Epithelial cell of esophagus (primary cell): ENCODE measurements at regions not wholly inside any gene's neighbourhood (a gene's known extent, or its start where the extent isn't known, plus 50 kb on each side); places are given as distances from the start of the nearest gene placed in this dataset.
A peak's percentile ranks its signal among the peaks of the same experiment; 100 is the strongest.

Source experiments
- DNase-seq: peaks from one replicate; pipeline ENCODE4 v3.0.0; 2010; ENCODE audit warnings: low read depth
- H3K4me3 ChIP-seq: 2 replicates; pipeline ENCODE4 v1.5.1; 2011; ENCODE audit warnings: mild to moderate bottlenecking, low read length, control low read depth
- CTCF ChIP-seq: IDR thresholded peaks from 2 replicates; pipeline ENCODE4 v1.5.1; 2011; ENCODE audit warnings: low read depth, mild to moderate bottlenecking, low read length, control low read depth, inconsistent platforms; ENCODE audit not compliant: insufficient read depth; ENCODE audit errors: missing control alignments

- TF ChIP-seq CTCF, result peak; percentile 17
- H3K4me3 ChIP-seq, result no peak overlapping the region
- peak; percentile 27 for DNase-seq
Observed at GRCh38 chrX:45843518-45843917, 642.8 kb upstream of the DIPK2B start.

GRCh38 chrX:45842926-45843315 is 642.2 kb upstream of the DIPK2B start:
- no peak for DNase-seq
- no peak overlapping the region for H3K4me3 ChIP-seq
- TF ChIP-seq CTCF, result no peak

- TF ChIP-seq CTCF, result no peak
Observed at GRCh38 chrX:45842207-45842925, 641.7 kb upstream of the DIPK2B start.

GRCh38 chrX:45840411-45840950 is 639.8 kb upstream of the DIPK2B start:
- no peak for DNase-seq

More at GRCh38 chrX:45842207-45842925, 641.7 kb upstream of the DIPK2B start:
- H3K4me3 ChIP-seq, result no peak overlapping the region
- no peak for DNase-seq

GRCh38 chrX:45830343-45830742 is 629.7 kb upstream of the DIPK2B start:
- H3K4me3 ChIP-seq, result no peak overlapping the region
- TF ChIP-seq CTCF, result no peak
- DNase-seq, result peak; percentile 21

More at GRCh38 chrX:45840411-45840950, 639.8 kb upstream of the DIPK2B start:
- TF ChIP-seq CTCF, result no peak
- H3K4me3 ChIP-seq, result no peak overlapping the region

- H3K4me3 ChIP-seq, result no peak overlapping the region
- peak; percentile 79 for TF ChIP-seq CTCF
- DNase-seq, result peak; percentile 97
Observed at GRCh38 chrX:45824471-45824870, 623.8 kb upstream of the DIPK2B start.

- no peak for TF ChIP-seq CTCF
- DNase-seq, result no peak
Observed at GRCh38 chrX:45823536-45823935, 622.9 kb upstream of the DIPK2B start.

More at GRCh38 chrX:45823536-45823935, 622.9 kb upstream of the DIPK2B start:
- H3K4me3 ChIP-seq, result no peak overlapping the region
